Transverse colon (tissue), 4 donors: ENCODE measurements at regions not wholly inside any gene's neighbourhood (a gene's known extent, or its start where the extent isn't known, plus 50 kb on each side); places are given as distances from the start of the nearest gene placed in this dataset.

Experiments used
- DNase-seq: peaks from one replicate; pipeline ENCODE4 v3.0.0-alpha.2; 2019
- H3K27ac ChIP-seq, 4 donors: fragments of 200-600 bp; sonication (generic); 2 replicates each; pipeline ENCODE4 v1.5.1; 2016 to 2018; ENCODE audit warnings: inconsistent platforms in 4 of 4
- H3K27me3 ChIP-seq: fragments of 200-600 bp; sonication (generic); 2 replicates; pipeline ENCODE4 v1.5.1; 2017; ENCODE audit warnings: inconsistent platforms
- H3K36me3 ChIP-seq, 4 donors: fragments of 200-600 bp; sonication (generic); 2 replicates each; pipeline ENCODE4 v1.5.1; 2017 to 2019; ENCODE audit warnings: inconsistent platforms in 4 of 4
- H3K4me1 ChIP-seq, 4 donors: fragments of 200-600 bp; sonication (generic); 2 replicates each; pipeline ENCODE4 v1.5.1; 2017 to 2020; ENCODE audit warnings: inconsistent platforms in 4 of 4
- H3K4me3 ChIP-seq, 4 donors: fragments of 200-600 bp; sonication (generic); 1 replicate in 1 of 4; 2 replicates in 3 of 4; pipeline versions ENCODE4 v1.5.1 to v1.6.1; 2017 to 2019; ENCODE audit warnings: inconsistent platforms in 4 of 4
- H3K9me3 ChIP-seq, 2 donors: fragments of 200-600 bp; sonication (generic); 2 replicates each; pipeline ENCODE4 v1.5.1; 2017 to 2019; ENCODE audit warnings: inconsistent platforms in 2 of 2
- CTCF ChIP-seq, 5 experiments: fragments of 200-600 bp in 3 of 5; fragments of 450-650 bp in 2 of 5; sonication (generic) in 3 of 5; IDR thresholded peaks; 1 replicate in 2 of 5; 2 replicates in 3 of 5; pipeline ENCODE4 v1.5.1; 2016 to 2017; ENCODE audit warnings: antibody characterized with exemption in 5 of 5, inconsistent platforms in 3 of 5, mild to moderate bottlenecking in 2 of 5, moderate library complexity in 1 of 5
- EP300 ChIP-seq: sonication (generic); formaldehyde crosslinking; IDR thresholded peaks from one replicate; pipeline ENCODE4 v1.6.1; 2017; ENCODE audit warnings: antibody characterized with exemption, low read depth
- POLR2A ChIP-seq: fragments of 450-650 bp; IDR thresholded peaks from one replicate; pipeline ENCODE4 v1.6.1; 2016; ENCODE audit warnings: antibody characterized with exemption, mild to moderate bottlenecking, moderate library complexity
- POLR2AphosphoS5 ChIP-seq, 3 donors: sonication (generic); formaldehyde crosslinking; IDR thresholded peaks; one replicate each; pipeline ENCODE4 v1.6.1; 2016; ENCODE audit warnings: antibody characterized with exemption in 3 of 3
- WGBS, 2 donors: methylation state at CpG; one replicate each; pipeline ENCODE4 v1.1.5; 2018; ENCODE audit warnings: low coverage in 1 of 2; 5-methylcytosine and 5-hydroxymethylcytosine counted together
- in situ Hi-C, 4 donors: fragments of 200-750 bp; cut with MboI; loops; one replicate each; pipeline versions ENCODE4 v1.15.0 to v1.15.1; 2017; ENCODE audit warnings: low sequenced_read_pairs in 3 of 4, low pct_ligation_motif_present in 1 of 4, low pct_unique_long_range_greater_than_20kb in 1 of 4
- intact Hi-C: fragments of 100-400 bp; cut with DNase I; formaldehyde crosslinking; loops from one replicate; pipeline ENCODE4 v1.15.1; 2023; ENCODE audit warnings: low total_unique reads

DNA sequence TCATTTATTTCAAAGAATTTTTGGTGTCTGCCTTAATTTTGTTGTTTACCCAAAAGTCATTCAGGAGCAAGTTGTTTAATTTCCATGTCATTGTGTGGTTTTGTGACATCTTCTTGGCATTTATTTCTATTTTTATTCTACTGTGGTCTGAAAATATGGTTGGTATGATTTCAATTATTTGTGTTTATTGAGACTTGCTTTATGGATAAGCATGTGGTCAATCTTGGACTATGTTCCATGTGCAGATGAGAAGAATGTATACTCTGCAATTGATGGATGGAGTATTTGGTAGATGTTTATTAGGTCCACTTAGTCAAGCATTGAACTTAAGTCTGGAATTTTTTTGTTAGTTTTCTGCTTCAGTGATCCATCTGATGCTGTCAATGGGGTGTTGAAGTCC is 383.0 kb downstream of the PMP22 start:
- Histone ChIP-seq H3K4me1 (no peaks in the 10 kb centered on the region), H3K36me3 (no peaks in the 10 kb centered on the region), H3K4me3 (no peak overlapping the region), H3K27ac (no peak overlapping the region), H3K9me3 (peaks cover 7 to 12% of the 10 kb centered on the region in 2 donors), H3K27me3 (no peaks in the 10 kb centered on the region)
- TF ChIP-seq POLR2AphosphoS5 (IDR thresholded peaks at IDR 0.05) (no peak), POLR2A (no peak), EP300 (no peak), CTCF (IDR thresholded peaks at IDR 0.05) (no peak)
- intact Hi-C loops (no loop called here), in situ Hi-C loops (loop anchor here in 1 of 4 donors (25.0 kb wide), 1 partner anchor 320 kb away; no protein-coding TSS in a partner anchor)
- no peak for DNase-seq

DNA sequence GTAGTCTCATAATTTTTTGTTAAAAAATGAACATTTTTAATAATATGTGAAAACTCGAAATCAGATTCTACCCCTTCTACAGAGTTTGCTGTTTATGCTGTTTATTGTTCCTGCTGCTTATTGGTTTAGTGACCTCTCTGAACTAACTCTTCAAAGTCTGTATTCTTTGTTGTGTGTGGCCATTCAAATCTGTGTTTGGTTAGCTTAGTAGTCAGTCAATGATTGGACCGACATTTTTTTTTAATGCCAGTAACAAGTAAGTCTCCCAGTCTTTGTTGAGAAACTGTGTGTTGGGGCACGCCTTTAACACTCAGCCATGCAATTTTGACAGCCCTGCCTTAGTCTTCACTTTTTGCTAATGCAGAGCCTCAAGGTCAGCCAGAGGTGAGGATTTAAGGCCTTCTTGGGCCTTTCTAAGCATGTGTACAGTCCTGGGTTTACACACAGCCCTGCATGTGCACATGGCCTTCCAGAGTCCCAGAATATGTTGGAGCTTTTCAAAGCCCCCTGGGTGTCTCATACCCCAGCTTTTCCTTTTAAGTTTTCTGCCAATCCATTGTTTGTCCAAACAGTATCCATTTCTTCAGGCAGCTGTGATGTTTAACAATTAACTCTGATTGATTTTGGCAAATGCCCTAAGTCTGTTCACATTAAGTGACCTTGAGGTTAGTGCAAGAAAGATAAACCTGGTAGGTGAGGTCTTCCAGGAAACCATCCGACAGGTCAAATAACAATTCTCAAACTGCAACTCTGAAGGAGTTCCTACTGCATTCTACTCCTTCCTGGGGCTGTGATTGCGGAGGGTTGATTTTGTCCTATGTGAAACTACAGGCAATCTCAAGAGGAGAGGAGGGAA is 389.3 kb downstream of the PMP22 start:
- in situ Hi-C loops: loop anchor here in 1 of 4 donors (25.0 kb wide), 1 partner anchor 313 kb away; no protein-coding TSS in a partner anchor
- Histone ChIP-seq H3K27me3 (no peaks in the 10 kb centered on the region), H3K4me1 (no peaks in the 10 kb centered on the region), H3K27ac (no peak overlapping the region), H3K9me3 (no peaks in the 10 kb centered on the region), H3K4me3 (no peak overlapping the region), H3K36me3 (no peaks in the 10 kb centered on the region)
- TF ChIP-seq CTCF (IDR thresholded peaks at IDR 0.05): no peak
- no peak for TF ChIP-seq EP300
- no peak for TF ChIP-seq POLR2A
- no peak for TF ChIP-seq POLR2AphosphoS5 (IDR thresholded peaks at IDR 0.05)
- no peak for DNase-seq
- WGBS, 2 donors: 82 to 90% methylated on average over 3 to 5 of the region's 5 CpGs
- intact Hi-C loops: no loop called here

- 57 to 65% methylated on average over 4 of the region's 4 CpGs for WGBS, 2 donors
- Histone ChIP-seq H3K4me1 (no peaks in the 10 kb centered on the region), H3K4me3 (no peak overlapping the region), H3K36me3 (no peaks in the 10 kb centered on the region), H3K27ac (no peak overlapping the region), H3K9me3 (no peaks in the 10 kb centered on the region), H3K27me3 (no peaks in the 10 kb centered on the region)
- in situ Hi-C loops (loop anchor here in 1 of 4 donors (25.0 kb wide), 1 partner anchor 88 kb away; no protein-coding TSS in a partner anchor), intact Hi-C loops (no loop called here)
- TF ChIP-seq EP300 (no peak), POLR2A (no peak), CTCF (IDR thresholded peaks at IDR 0.05) (no peak), POLR2AphosphoS5 (IDR thresholded peaks at IDR 0.05) (no peak)
- DNase-seq: no peak
These were observed 391.1 kb downstream of the PMP22 start for GRCh38 chr17:14873996-14874395.

- intact Hi-C loops (no loop called here), in situ Hi-C loops (loop anchor here in 1 of 4 donors (25.0 kb wide), 1 partner anchor 89 kb away; no protein-coding TSS in a partner anchor)
- Histone ChIP-seq H3K27ac (no peak overlapping the region), H3K27me3 (no peaks in the 10 kb centered on the region), H3K36me3 (no peaks in the 10 kb centered on the region), H3K4me3 (no peak overlapping the region), H3K9me3 (no peaks in the 10 kb centered on the region), H3K4me1 (no peaks in the 10 kb centered on the region)
- 73 to 83% methylated on average over 3 of the region's 3 CpGs for WGBS, 2 donors
- TF ChIP-seq CTCF (IDR thresholded peaks at IDR 0.05) (no peak), EP300 (no peak), POLR2AphosphoS5 (IDR thresholded peaks at IDR 0.05) (no peak), POLR2A (no peak)
- no peak for DNase-seq
These were observed 391.6 kb downstream of the PMP22 start for GRCh38 chr17:14873540-14873939.
